Tibial nerve (tissue), 4 donors: ENCODE measurements at regions not wholly inside any gene's neighbourhood (a gene's known extent, or its start where the extent isn't known, plus 50 kb on each side); places are given as distances from the start of the nearest gene placed in this dataset.

ENCODE experiments used
- DNase-seq, 2 donors: peaks; one replicate each; pipeline ENCODE4 v3.0.0-alpha.2; 2019; ENCODE audit warnings: low spot score in 2 of 2
- H3K27ac ChIP-seq, 4 donors: fragments of 200-600 bp; sonication (generic) in 3 of 4; one replicate each; pipeline ENCODE4 v1.5.1; 2017 to 2019; ENCODE audit warnings: mild to moderate bottlenecking in 1 of 4
- H3K27me3 ChIP-seq, 2 donors: fragments of 200-600 bp; sonication (generic) in 1 of 2; one replicate each; pipeline versions ENCODE4 v1.5.1 to v1.6.0; 2017 to 2019
- H3K36me3 ChIP-seq, 3 donors: fragments of 200-600 bp; sonication (generic); one replicate each; pipeline ENCODE4 v1.5.1; 2018 to 2019
- H3K4me1 ChIP-seq, 4 donors: fragments of 200-600 bp; sonication (generic) in 3 of 4; one replicate each; pipeline ENCODE4 v1.5.1; 2017 to 2019
- H3K4me3 ChIP-seq, 4 donors: fragments of 200-600 bp; sonication (generic) in 3 of 4; one replicate each; pipeline ENCODE4 v1.5.1; 2017 to 2019; ENCODE audit warnings: mild to moderate bottlenecking in 1 of 4, moderate library complexity in 1 of 4
- H3K9me3 ChIP-seq, 4 donors: fragments of 200-600 bp; sonication (generic) in 3 of 4; one replicate each; pipeline ENCODE4 v1.5.1; 2017 to 2019
- EP300 ChIP-seq, 2 donors: sonication (generic); formaldehyde crosslinking; IDR thresholded peaks; one replicate each; pipeline ENCODE4 v1.6.1; 2017; ENCODE audit warnings: antibody characterized with exemption in 2 of 2, mild to moderate bottlenecking in 1 of 2
- POLR2A ChIP-seq, 2 donors: fragments of 450-650 bp; IDR thresholded peaks; one replicate each; pipeline ENCODE4 v1.6.1; 2017; ENCODE audit warnings: antibody characterized with exemption in 2 of 2, mild to moderate bottlenecking in 2 of 2, moderate library complexity in 2 of 2
- WGBS, 2 donors: methylation state at CpG; one replicate each; pipeline ENCODE4 v1.1.5; 2018; 5-methylcytosine and 5-hydroxymethylcytosine counted together
- TF ChIP-seq, protein P1 (sequence below), 5 experiments: fragments of 200-600 bp in 3 of 5; fragments of 450-650 bp in 2 of 5; sonication (generic) in 3 of 5; IDR thresholded peaks; one replicate each; pipeline ENCODE4 v1.5.1; 2016 to 2019; ENCODE audit warnings: antibody characterized with exemption in 5 of 5, mild to moderate bottlenecking in 3 of 5, moderate library complexity in 2 of 5

DNA sequence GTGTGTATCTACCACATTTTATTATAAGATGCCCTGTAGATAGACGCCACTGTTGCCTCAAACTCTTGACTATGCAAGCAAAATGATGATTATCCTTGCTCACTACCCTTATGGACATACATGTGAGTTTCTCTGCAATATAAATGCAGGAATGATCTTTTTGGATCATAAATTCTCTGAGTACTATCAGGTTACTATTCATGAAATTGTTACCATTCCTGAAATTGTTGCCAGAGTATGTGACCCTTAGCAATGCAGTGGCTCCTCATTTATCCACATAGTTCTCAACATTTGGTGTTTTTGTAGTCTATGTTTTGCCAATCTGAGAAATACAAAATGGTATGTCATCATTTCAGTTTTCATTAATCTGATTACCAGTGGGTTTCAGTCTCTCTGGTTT is 166.2 kb upstream of the FAM3C start:
- Histone ChIP-seq H3K4me1 (no peaks in the 10 kb centered on the region), H3K4me3 (no peak overlapping the region), H3K9me3 (no peaks in the 10 kb centered on the region), H3K27me3 (no peaks in the 10 kb centered on the region), H3K27ac (no peak overlapping the region), H3K36me3 (no peaks in the 10 kb centered on the region)
- WGBS, 2 donors: 92 to 94% methylated on average over 1 of the region's 1 CpG
- no peak for DNase-seq
- TF ChIP-seq, protein P1, sequence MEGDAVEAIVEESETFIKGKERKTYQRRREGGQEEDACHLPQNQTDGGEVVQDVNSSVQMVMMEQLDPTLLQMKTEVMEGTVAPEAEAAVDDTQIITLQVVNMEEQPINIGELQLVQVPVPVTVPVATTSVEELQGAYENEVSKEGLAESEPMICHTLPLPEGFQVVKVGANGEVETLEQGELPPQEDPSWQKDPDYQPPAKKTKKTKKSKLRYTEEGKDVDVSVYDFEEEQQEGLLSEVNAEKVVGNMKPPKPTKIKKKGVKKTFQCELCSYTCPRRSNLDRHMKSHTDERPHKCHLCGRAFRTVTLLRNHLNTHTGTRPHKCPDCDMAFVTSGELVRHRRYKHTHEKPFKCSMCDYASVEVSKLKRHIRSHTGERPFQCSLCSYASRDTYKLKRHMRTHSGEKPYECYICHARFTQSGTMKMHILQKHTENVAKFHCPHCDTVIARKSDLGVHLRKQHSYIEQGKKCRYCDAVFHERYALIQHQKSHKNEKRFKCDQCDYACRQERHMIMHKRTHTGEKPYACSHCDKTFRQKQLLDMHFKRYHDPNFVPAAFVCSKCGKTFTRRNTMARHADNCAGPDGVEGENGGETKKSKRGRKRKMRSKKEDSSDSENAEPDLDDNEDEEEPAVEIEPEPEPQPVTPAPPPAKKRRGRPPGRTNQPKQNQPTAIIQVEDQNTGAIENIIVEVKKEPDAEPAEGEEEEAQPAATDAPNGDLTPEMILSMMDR (IDR thresholded peaks at IDR 0.05): no peak
- no peak for TF ChIP-seq POLR2A (IDR thresholded peaks at IDR 0.05)
- no peak for TF ChIP-seq EP300 (IDR thresholded peaks at IDR 0.05)

DNA sequence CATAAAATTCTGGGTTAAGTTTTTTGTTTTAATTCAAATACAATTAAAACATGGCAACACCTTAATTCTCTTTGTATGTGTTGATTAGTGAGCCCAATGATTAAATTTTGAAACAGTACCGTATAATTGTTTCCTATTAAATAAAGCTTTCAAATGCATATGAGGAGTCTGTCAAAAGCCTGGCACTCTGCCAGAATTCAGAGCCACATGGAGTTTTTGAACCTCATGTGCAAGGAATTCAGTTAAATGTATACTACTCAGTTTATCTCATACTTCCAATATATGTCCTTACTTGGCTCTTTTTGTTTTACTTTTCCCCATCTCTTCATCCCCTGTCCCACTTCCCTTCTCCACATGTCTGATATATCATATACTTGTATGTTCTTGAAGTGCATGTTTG is 165.6 kb upstream of the FAM3C start:
- no peak for DNase-seq
- Histone ChIP-seq H3K36me3 (no peaks in the 10 kb centered on the region), H3K27ac (no peak overlapping the region), H3K4me1 (no peaks in the 10 kb centered on the region), H3K27me3 (no peaks in the 10 kb centered on the region), H3K4me3 (no peak overlapping the region), H3K9me3 (no peaks in the 10 kb centered on the region)
- TF ChIP-seq EP300 (IDR thresholded peaks at IDR 0.05): no peak
- WGBS, 2 donors: 49 to 53% methylated on average over 1 of the region's 1 CpG

DNA sequence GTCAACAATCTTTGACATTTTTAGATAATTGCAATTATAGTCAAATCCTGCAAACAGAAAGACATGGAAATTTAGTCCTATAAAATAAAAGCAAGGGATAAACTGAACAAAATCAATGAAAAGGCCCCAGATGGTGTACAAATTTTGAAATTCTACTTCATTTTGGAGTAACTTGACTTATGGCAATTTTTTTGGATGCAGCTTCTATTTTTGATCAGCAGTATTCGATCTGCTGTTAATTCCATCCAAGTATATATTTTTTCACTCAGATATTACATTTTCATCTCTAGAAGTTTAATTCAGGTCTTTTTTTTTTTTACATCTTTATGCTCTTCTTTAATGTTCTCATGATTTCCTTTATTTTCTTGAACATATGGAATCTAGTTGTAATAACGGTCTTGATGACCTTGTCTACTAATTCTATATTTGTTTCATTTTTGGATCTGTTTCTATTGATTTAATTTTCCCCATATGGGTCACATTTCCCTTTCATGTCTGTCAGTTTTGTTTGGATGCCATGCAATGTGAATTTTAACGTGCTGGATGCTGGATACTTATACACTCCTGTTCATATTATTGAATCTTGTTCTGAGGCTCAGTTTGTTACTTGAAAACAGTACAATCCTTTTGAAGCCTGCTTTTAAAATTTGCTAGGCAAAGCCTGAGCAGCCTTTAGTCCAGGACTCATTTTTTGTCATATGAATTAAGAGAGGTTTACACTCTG is 164.3 kb upstream of the FAM3C start:
- H3K36me3 ChIP-seq: no peaks in the 10 kb centered on the region
- H3K4me1 ChIP-seq: no peaks in the 10 kb centered on the region
- H3K9me3 ChIP-seq: no peaks in the 10 kb centered on the region
- no peak for TF ChIP-seq EP300 (IDR thresholded peaks at IDR 0.05)
- TF ChIP-seq, protein P1 (IDR thresholded peaks at IDR 0.05): no peak
- no peak for TF ChIP-seq POLR2A (IDR thresholded peaks at IDR 0.05)
- H3K27me3 ChIP-seq: no peaks in the 10 kb centered on the region
- WGBS, 2 donors: 74 to 81% methylated on average over 3 of the region's 3 CpGs
- H3K27ac ChIP-seq: no peak overlapping the region
- no peak for DNase-seq
- H3K4me3 ChIP-seq: no peak overlapping the region

DNA sequence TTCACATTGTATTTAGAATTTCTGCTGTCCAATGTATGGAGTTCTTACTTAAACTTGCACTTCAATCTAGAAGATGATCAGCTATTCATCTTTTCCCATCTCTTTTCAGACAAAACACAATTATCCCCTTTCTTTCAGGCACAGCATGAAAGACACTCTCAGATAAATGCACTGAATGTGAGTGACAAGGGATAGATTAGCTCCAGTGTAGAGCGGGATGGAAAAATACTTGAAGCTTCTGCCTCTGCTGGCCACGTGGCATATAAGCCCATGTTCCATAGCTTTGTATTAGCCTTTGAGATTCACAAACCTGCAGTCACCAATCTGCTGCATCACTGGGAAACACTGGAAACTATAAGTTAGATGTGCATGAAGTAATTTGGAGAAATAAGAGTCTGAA is 162.2 kb upstream of the FAM3C start:
- no peaks in the 10 kb centered on the region for H3K9me3 ChIP-seq
- TF ChIP-seq EP300 (IDR thresholded peaks at IDR 0.05) (no peak), POLR2A (IDR thresholded peaks at IDR 0.05) (no peak)
- TF ChIP-seq, protein P1 (IDR thresholded peaks at IDR 0.05): no peak
- WGBS, 2 donors: 49 to 60% methylated on average over 2 of the region's 2 CpGs

DNA sequence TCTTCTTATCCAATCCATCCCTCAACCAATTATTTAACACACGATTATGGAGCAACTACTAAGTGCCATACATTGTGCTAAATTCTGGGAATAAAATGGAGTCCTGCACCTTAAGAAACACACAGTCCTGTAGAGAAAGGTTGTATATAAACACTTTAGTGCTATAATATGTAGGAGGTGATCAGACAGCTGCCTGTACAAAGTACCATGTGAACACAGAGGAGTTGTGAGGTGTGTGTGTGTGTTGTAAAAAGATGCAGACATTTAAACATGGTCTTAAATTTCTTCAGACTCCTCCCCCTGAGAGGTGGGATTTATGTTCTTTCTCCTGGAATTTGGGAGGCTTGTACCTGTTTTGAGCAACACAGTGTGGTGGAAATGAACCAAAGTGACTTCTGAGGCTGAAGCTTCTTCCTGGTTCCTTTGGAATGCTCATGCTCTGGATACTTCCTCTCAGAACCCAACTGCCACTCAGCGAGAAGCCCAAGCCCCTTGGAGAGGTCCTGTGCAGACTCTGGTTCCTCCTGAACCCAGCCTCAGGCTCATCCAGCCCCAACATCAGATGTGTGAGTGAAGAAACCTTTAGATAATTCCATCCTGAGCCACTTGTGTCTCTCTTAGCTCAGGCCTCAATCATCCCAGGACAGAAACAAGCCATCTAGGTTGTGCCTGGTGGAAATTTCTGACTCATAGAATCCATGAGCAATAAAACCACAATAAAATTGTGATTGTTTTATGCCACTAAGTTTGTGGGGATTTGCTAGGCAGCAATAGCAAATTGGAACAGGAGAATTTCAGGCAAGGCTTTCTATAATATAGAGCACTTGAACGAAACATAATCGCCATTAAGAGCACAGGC is 161.2 kb upstream of the FAM3C start:
- no peak overlapping the region for H3K27ac ChIP-seq
- TF ChIP-seq POLR2A (IDR thresholded peaks at IDR 0.05): no peak
- TF ChIP-seq EP300 (IDR thresholded peaks at IDR 0.05): no peak
- TF ChIP-seq, protein P1 (IDR thresholded peaks at IDR 0.05): no peak
- no peaks in the 10 kb centered on the region for H3K4me1 ChIP-seq
- H3K4me3 ChIP-seq: no peak overlapping the region
- 91 to 92% methylated on average over 4 of the region's 4 CpGs for WGBS, 2 donors
- H3K9me3 ChIP-seq: no peaks in the 10 kb centered on the region
- no peaks in the 10 kb centered on the region for H3K36me3 ChIP-seq
- H3K27me3 ChIP-seq: no peaks in the 10 kb centered on the region
- no peak for DNase-seq

More for the DNA sequence above, 162.2 kb upstream of the FAM3C start:
- Histone ChIP-seq H3K27me3 (no peaks in the 10 kb centered on the region), H3K4me1 (no peaks in the 10 kb centered on the region), H3K36me3 (no peaks in the 10 kb centered on the region), H3K4me3 (no peak overlapping the region), H3K27ac (no peak overlapping the region)
- DNase-seq: no peak
